ENCODE measurements at regions not wholly inside any gene's neighbourhood (a gene's known extent, or its start where the extent isn't known, plus 50 kb on each side); places are given as distances from the start of the nearest gene placed in this dataset.

DNA sequence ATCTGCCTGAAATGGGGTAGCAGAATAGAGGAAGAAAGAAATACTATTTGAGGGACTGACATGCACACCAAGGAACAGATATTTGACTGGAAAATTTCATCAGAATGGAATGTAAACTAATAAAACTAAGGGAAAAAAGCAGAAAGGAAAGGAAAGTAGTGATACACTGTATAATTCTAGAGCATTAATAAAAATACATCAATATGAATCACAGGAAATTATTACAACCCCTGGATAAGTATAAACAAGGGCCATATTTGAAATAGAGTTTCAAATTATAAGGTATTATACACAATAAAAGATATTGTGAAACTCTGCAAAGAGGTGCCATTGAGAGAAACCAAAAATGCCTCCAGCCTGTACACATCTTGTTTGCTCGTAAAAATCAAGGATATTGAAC, 149.6 kb downstream of the ICOS start:
- Histone ChIP-seq H3K4me2 (replicated peaks; ENCODE audit: low read depth, low read length, poor library complexity, severe bottlenecking) (no peak overlapping the region), H3K9ac (ENCODE audit: low read length) (no peak overlapping the region), H3K27me3 (replicated peaks in 1 of 4; ENCODE audit: control extremely low read depth in 1 of 4, control insufficient read depth in 3 of 4, insufficient read depth in 4 of 4, low read length in 3 of 4) (no peaks in the 10 kb centered on the region), H3K79me2 (ENCODE audit: control insufficient read depth, insufficient read depth, low read length) (no peaks in the 10 kb centered on the region), H3K9me3 (ENCODE audit: control extremely low read depth in 1 of 3, control insufficient read depth in 2 of 3, insufficient read depth in 1 of 3, low read length in 2 of 3) (no peaks in the 10 kb centered on the region), H2AFZ (ENCODE audit: insufficient read depth, low read depth, low read length, poor library complexity, severe bottlenecking) (no peak overlapping the region), H4K20me1 (ENCODE audit: control insufficient read depth, insufficient read depth, low read length, poor library complexity, severe bottlenecking) (no peaks in the 10 kb centered on the region), H3K27ac (ENCODE audit: low read length in 2 of 2) (no peak overlapping the region), H3K4me1 (ENCODE audit: control insufficient read depth in 2 of 2, insufficient read depth in 2 of 2, low read length in 2 of 2) (no peaks in the 10 kb centered on the region), H3K36me3 (replicated peaks in 1 of 2; ENCODE audit: control extremely low read depth in 1 of 2, control insufficient read depth in 1 of 2, extremely low read depth in 1 of 2, insufficient read depth in 2 of 2, low read length in 1 of 2) (no peaks in the 10 kb centered on the region), H3K4me3 (ENCODE audit: control extremely low read depth in 1 of 5, extremely low read depth in 1 of 5, insufficient read depth in 1 of 5, low read depth in 2 of 5, low read length in 4 of 5) (no peak overlapping the region)
- CTCF ChIA-PET, result no interaction called here
- Mint-ChIP-seq H3K27ac (no peak overlapping the region), H3K9me3 (ENCODE audit: insufficient read depth) (no peaks in the 10 kb centered on the region), H3K4me1 (no peaks in the 10 kb centered on the region), H3K4me3 (no peak overlapping the region), H3K27me3 (peaks cover 16% of the 10 kb centered on the region)
- TF ChIP-seq EZH2 (IDR thresholded peaks at IDR 0.05; ENCODE audit: borderline replicate concordance, insufficient read depth, low read depth, low read length, poor library complexity, severe bottlenecking), result no peak
- TF ChIP-seq, protein P1, sequence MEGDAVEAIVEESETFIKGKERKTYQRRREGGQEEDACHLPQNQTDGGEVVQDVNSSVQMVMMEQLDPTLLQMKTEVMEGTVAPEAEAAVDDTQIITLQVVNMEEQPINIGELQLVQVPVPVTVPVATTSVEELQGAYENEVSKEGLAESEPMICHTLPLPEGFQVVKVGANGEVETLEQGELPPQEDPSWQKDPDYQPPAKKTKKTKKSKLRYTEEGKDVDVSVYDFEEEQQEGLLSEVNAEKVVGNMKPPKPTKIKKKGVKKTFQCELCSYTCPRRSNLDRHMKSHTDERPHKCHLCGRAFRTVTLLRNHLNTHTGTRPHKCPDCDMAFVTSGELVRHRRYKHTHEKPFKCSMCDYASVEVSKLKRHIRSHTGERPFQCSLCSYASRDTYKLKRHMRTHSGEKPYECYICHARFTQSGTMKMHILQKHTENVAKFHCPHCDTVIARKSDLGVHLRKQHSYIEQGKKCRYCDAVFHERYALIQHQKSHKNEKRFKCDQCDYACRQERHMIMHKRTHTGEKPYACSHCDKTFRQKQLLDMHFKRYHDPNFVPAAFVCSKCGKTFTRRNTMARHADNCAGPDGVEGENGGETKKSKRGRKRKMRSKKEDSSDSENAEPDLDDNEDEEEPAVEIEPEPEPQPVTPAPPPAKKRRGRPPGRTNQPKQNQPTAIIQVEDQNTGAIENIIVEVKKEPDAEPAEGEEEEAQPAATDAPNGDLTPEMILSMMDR (IDR thresholded peaks at IDR 0.05), result no peak
- WGBS (ENCODE audit: insufficient coverage), result no CpG with 5 or more reads among the region's 1 CpG
- ATAC-seq (ENCODE audit: low read depth) (no peak), DNase-seq (no peak)
- intact Hi-C loops (cut with micrococcal nuclease), result no loop called here
- POLR2A ChIA-PET, result no interaction called here

DNA sequence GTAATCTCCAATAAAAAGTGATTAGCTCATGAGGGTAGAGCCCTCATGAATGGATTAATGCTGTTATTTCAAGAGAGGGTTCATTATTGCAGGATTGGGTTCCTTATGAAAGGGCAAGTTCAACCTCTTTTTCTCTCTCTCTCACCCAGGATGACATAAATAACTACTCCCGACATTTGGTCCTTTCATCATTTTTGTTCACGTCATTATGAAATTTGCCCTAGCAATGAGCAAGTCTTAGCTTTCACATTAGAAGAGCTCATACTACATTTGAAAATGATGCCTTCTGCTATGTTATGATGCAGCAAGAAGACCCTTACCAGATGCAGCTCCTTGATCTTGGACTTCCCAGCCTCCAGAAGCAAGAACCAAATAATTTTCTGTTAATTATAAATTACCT, 152.5 kb downstream of the ICOS start:
- no peaks in the 10 kb centered on the region for H3K4me1 ChIP-seq (ENCODE audit: control insufficient read depth in 2 of 2, insufficient read depth in 2 of 2, low read length in 2 of 2)
- Mint-ChIP-seq H3K4me1 (no peaks in the 10 kb centered on the region), H3K27ac (no peak overlapping the region), H3K4me3 (no peak overlapping the region), H3K27me3 (peaks cover 5% of the 10 kb centered on the region), H3K9me3 (ENCODE audit: insufficient read depth) (no peaks in the 10 kb centered on the region)
- H3K36me3 ChIP-seq (replicated peaks in 1 of 2; ENCODE audit: control extremely low read depth in 1 of 2, control insufficient read depth in 1 of 2, extremely low read depth in 1 of 2, insufficient read depth in 2 of 2, low read length in 1 of 2), result no peaks in the 10 kb centered on the region
- no peaks in the 10 kb centered on the region for H3K27me3 ChIP-seq (replicated peaks in 1 of 4; ENCODE audit: control extremely low read depth in 1 of 4, control insufficient read depth in 3 of 4, insufficient read depth in 4 of 4, low read length in 3 of 4)
- H3K9ac ChIP-seq (ENCODE audit: low read length), result no peak overlapping the region
- H3K4me2 ChIP-seq (replicated peaks; ENCODE audit: low read depth, low read length, poor library complexity, severe bottlenecking), result no peak overlapping the region
- ChIA-PET POLR2A (no interaction called here), CTCF (no interaction called here)
- no peaks in the 10 kb centered on the region for H4K20me1 ChIP-seq (ENCODE audit: control insufficient read depth, insufficient read depth, low read length, poor library complexity, severe bottlenecking)
- ATAC-seq (ENCODE audit: low read depth) (no peak), DNase-seq (no peak)
- H3K79me2 ChIP-seq (ENCODE audit: control insufficient read depth, insufficient read depth, low read length), result no peaks in the 10 kb centered on the region
- no peak overlapping the region for H3K4me3 ChIP-seq (ENCODE audit: control extremely low read depth in 1 of 5, extremely low read depth in 1 of 5, insufficient read depth in 1 of 5, low read depth in 2 of 5, low read length in 4 of 5)
- H3K9me3 ChIP-seq (ENCODE audit: control extremely low read depth in 1 of 3, control insufficient read depth in 2 of 3, insufficient read depth in 1 of 3, low read length in 2 of 3), result peaks cover 0 to 2% (median 0%) of the 10 kb centered on the region in 3 donors
- TF ChIP-seq, protein P1 (IDR thresholded peaks at IDR 0.05), result no peak
- no peak for TF ChIP-seq EZH2 (IDR thresholded peaks at IDR 0.05; ENCODE audit: borderline replicate concordance, insufficient read depth, low read depth, low read length, poor library complexity, severe bottlenecking)
- intact Hi-C loops (cut with micrococcal nuclease), result no loop called here
- H3K27ac ChIP-seq (ENCODE audit: low read length in 2 of 2), result no peak overlapping the region
- no peak overlapping the region for H2AFZ ChIP-seq (ENCODE audit: insufficient read depth, low read depth, low read length, poor library complexity, severe bottlenecking)
- 100% methylated on average over 2 of the region's 2 CpGs for WGBS (ENCODE audit: insufficient coverage)
